Cardiac muscle cell (in vitro differentiated cells and primary cell): ENCODE measurements at regions not wholly inside any gene's neighbourhood (a gene's known extent, or its start where the extent isn't known, plus 50 kb on each side); places are given as distances from the start of the nearest gene placed in this dataset.

ENCODE experiments used
- DNase-seq, 2 donors: peaks; one replicate each; pipeline versions ENCODE4 v3.0.0 to v3.0.0-alpha.2; 2010 to 2017; ENCODE audit warnings: low read depth in 1 of 2, low spot score in 1 of 2
- H3K27ac ChIP-seq: fragments of 200-600 bp; sonication (generic); 2 replicates; pipeline ENCODE4 v1.5.1; 2016
- H3K27me3 ChIP-seq: fragments of 200-600 bp; sonication (generic); 2 replicates; pipeline ENCODE4 v1.6.0; 2016; ENCODE audit warnings: control low read depth
- H3K36me3 ChIP-seq: fragments of 200-600 bp; sonication (generic); 2 replicates; pipeline ENCODE4 v1.5.1; 2016; ENCODE audit warnings: control low read depth
- H3K4me1 ChIP-seq: fragments of 200-600 bp; sonication (generic); 2 replicates; pipeline ENCODE4 v1.8.1; 2017; ENCODE audit warnings: low read depth, mild to moderate bottlenecking, mixed run types
- H3K4me3 ChIP-seq: fragments of 200-600 bp; sonication (generic); 2 replicates; pipeline ENCODE4 v1.5.1; 2016; ENCODE audit warnings: mild to moderate bottlenecking
- H3K9me3 ChIP-seq: fragments of 200-600 bp; sonication (generic); 2 replicates; pipeline ENCODE4 v1.5.1; 2017; ENCODE audit warnings: low read depth, mild to moderate bottlenecking, control low read depth
- CTCF ChIP-seq: IDR thresholded peaks from 2 replicates; pipeline ENCODE4 v1.5.1; 2012; ENCODE audit warnings: low read depth, mild to moderate bottlenecking, low read length

GRCh38 chr9:85334228-85334627 is 407.5 kb downstream of the AGTPBP1 start:
- H3K27ac ChIP-seq = no peak overlapping the region
- no peak for TF ChIP-seq CTCF
- H3K4me1 ChIP-seq = peaks cover 7% of the 10 kb centered on the region
- DNase-seq = no peak
- no peak overlapping the region for H3K4me3 ChIP-seq
- H3K27me3 ChIP-seq = no peaks in the 10 kb centered on the region
- no peaks in the 10 kb centered on the region for H3K36me3 ChIP-seq
- no peaks in the 10 kb centered on the region for H3K9me3 ChIP-seq

- DNase-seq = peak in 1 of 2 donors; percentile 18
- Histone ChIP-seq H3K27ac (no peak overlapping the region), H3K9me3 (no peaks in the 10 kb centered on the region), H3K36me3 (no peaks in the 10 kb centered on the region), H3K4me3 (no peak overlapping the region), H3K27me3 (no peaks in the 10 kb centered on the region), H3K4me1 (peaks cover 7% of the 10 kb centered on the region)
- no peak for TF ChIP-seq CTCF
Measured at GRCh38 chr9:85332487-85332886, 409.3 kb downstream of the AGTPBP1 start.

- no peak overlapping the region for H3K4me3 ChIP-seq
- no peak overlapping the region for H3K27ac ChIP-seq
- H3K9me3 ChIP-seq = no peaks in the 10 kb centered on the region
- TF ChIP-seq CTCF = no peak
- H3K27me3 ChIP-seq = no peaks in the 10 kb centered on the region
- DNase-seq = peak in 1 of 2 donors; percentile 10
- no peaks in the 10 kb centered on the region for H3K36me3 ChIP-seq
- H3K4me1 ChIP-seq = peaks cover 7% of the 10 kb centered on the region
Measured at GRCh38 chr9:85331626-85332025, 410.1 kb downstream of the AGTPBP1 start.

- DNase-seq = no peak
- Histone ChIP-seq H3K9me3 (no peaks in the 10 kb centered on the region), H3K4me1 (no peaks in the 10 kb centered on the region), H3K36me3 (no peaks in the 10 kb centered on the region), H3K4me3 (no peak overlapping the region), H3K27me3 (no peaks in the 10 kb centered on the region), H3K27ac (no peak overlapping the region)
- no peak for TF ChIP-seq CTCF
Measured at GRCh38 chr9:85322592-85322991, 419.2 kb downstream of the AGTPBP1 start.

- no peaks in the 10 kb centered on the region for H3K9me3 ChIP-seq
- H3K27me3 ChIP-seq = no peaks in the 10 kb centered on the region
- no peak for TF ChIP-seq CTCF
- H3K4me1 ChIP-seq = no peaks in the 10 kb centered on the region
- no peak overlapping the region for H3K27ac ChIP-seq
- H3K36me3 ChIP-seq = no peaks in the 10 kb centered on the region
- no peak overlapping the region for H3K4me3 ChIP-seq
- no peak for DNase-seq
Measured at GRCh38 chr9:85321561-85321960, 420.2 kb downstream of the AGTPBP1 start.
